ENCODE measurements at regions not wholly inside any gene's neighbourhood (a gene's known extent, or its start where the extent isn't known, plus 50 kb on each side); places are given as distances from the start of the nearest gene placed in this dataset.

- Histone ChIP-seq H3K4me1 (no peaks in the 10 kb centered on the region), H3K27ac (no peak overlapping the region)
- no peak for TF ChIP-seq POLR2AphosphoS5 (IDR thresholded peaks at IDR 0.05)
- no peak for TF ChIP-seq EP300 (IDR thresholded peaks at IDR 0.05)
- TF ChIP-seq POLR2A (IDR thresholded peaks at IDR 0.05): no peak
- TF ChIP-seq CTCF (IDR thresholded peaks at IDR 0.05): no peak
These were observed 362.2 kb downstream of the SMARCA1 start for GRCh38 chrX:129161108-129161507.

GRCh38 chrX:129158505-129158904 is 364.8 kb downstream of the SMARCA1 start:
- Histone ChIP-seq H3K9me3 (no peaks in the 10 kb centered on the region), H3K4me1 (no peaks in the 10 kb centered on the region), H3K27ac (no peak overlapping the region), H3K36me3 (no peaks in the 10 kb centered on the region), H3K27me3 (no peaks in the 10 kb centered on the region), H3K4me3 (no peak overlapping the region)
- WGBS, 2 donors: 88 to 98% methylated on average over 2 of the region's 2 CpGs
- no peak for DNase-seq
- intact Hi-C loops (cut with DNase I): no loop called here
- no peak for TF ChIP-seq POLR2A (IDR thresholded peaks at IDR 0.05)
- no peak for TF ChIP-seq POLR2AphosphoS5 (IDR thresholded peaks at IDR 0.05)
- TF ChIP-seq EP300 (IDR thresholded peaks at IDR 0.05): no peak
- TF ChIP-seq CTCF (IDR thresholded peaks at IDR 0.05): no peak

More at GRCh38 chrX:129161108-129161507, 362.2 kb downstream of the SMARCA1 start:
- no peak for DNase-seq
- intact Hi-C loops (cut with DNase I): no loop called here
- H3K4me3 ChIP-seq: no peak overlapping the region
- no peaks in the 10 kb centered on the region for H3K27me3 ChIP-seq
- H3K9me3 ChIP-seq: no peaks in the 10 kb centered on the region
- H3K36me3 ChIP-seq: no peaks in the 10 kb centered on the region

- H3K4me1 ChIP-seq: no peaks in the 10 kb centered on the region
- H3K9me3 ChIP-seq: no peaks in the 10 kb centered on the region
- WGBS, 2 donors: 27 to 54% methylated on average over 5 of the region's 5 CpGs
- H3K27me3 ChIP-seq: no peaks in the 10 kb centered on the region
- intact Hi-C loops (cut with DNase I): no loop called here
- TF ChIP-seq EP300 (IDR thresholded peaks at IDR 0.05) (no peak), POLR2A (IDR thresholded peaks at IDR 0.05) (no peak), POLR2AphosphoS5 (IDR thresholded peaks at IDR 0.05) (no peak)
- DNase-seq: no peak
- H3K27ac ChIP-seq: no peak overlapping the region
- no peaks in the 10 kb centered on the region for H3K36me3 ChIP-seq
- H3K4me3 ChIP-seq: no peak overlapping the region
These were observed 377.4 kb downstream of the SMARCA1 start for GRCh38 chrX:129145840-129146272.

GRCh38 chrX:129145385-129145784 is 377.9 kb downstream of the SMARCA1 start:
- H3K9me3 ChIP-seq: no peaks in the 10 kb centered on the region
- TF ChIP-seq POLR2A (IDR thresholded peaks at IDR 0.05) (no peak), CTCF (IDR thresholded peaks at IDR 0.05) (no peak), POLR2AphosphoS5 (IDR thresholded peaks at IDR 0.05) (no peak), EP300 (IDR thresholded peaks at IDR 0.05) (no peak)
- no peaks in the 10 kb centered on the region for H3K4me1 ChIP-seq
- 71 to 88% methylated on average over 2 of the region's 2 CpGs for WGBS, 2 donors
- H3K27ac ChIP-seq: no peak overlapping the region
- H3K36me3 ChIP-seq: no peaks in the 10 kb centered on the region
- H3K4me3 ChIP-seq: no peak overlapping the region
- no peak for DNase-seq
- no peaks in the 10 kb centered on the region for H3K27me3 ChIP-seq
- intact Hi-C loops (cut with DNase I): no loop called here

- intact Hi-C loops (cut with DNase I): no loop called here
- DNase-seq: no peak
- no peaks in the 10 kb centered on the region for H3K27me3 ChIP-seq
- no peak overlapping the region for H3K4me3 ChIP-seq
- no peaks in the 10 kb centered on the region for H3K4me1 ChIP-seq
- TF ChIP-seq POLR2AphosphoS5 (IDR thresholded peaks at IDR 0.05) (no peak), POLR2A (IDR thresholded peaks at IDR 0.05) (no peak), EP300 (IDR thresholded peaks at IDR 0.05) (no peak), CTCF (IDR thresholded peaks at IDR 0.05) (no peak)
- H3K27ac ChIP-seq: no peak overlapping the region
- H3K36me3 ChIP-seq: no peaks in the 10 kb centered on the region
- H3K9me3 ChIP-seq: no peaks in the 10 kb centered on the region
- WGBS, 2 donors: 12 to 50% methylated on average over 6 of the region's 6 CpGs
These were observed 378.9 kb downstream of the SMARCA1 start for GRCh38 chrX:129144172-129145038.

Measured in sigmoid colon (tissue), 6 donors.